HT-29 (cell line): ENCODE measurements at regions not wholly inside any gene's neighbourhood (a gene's known extent, or its start where the extent isn't known, plus 50 kb on each side); places are given as distances from the start of the nearest gene placed in this dataset.

Experiments used
- DNase-seq: peaks from one replicate; pipeline ENCODE4 v3.0.0-alpha.2; 2015; ENCODE audit warnings: low spot score

DNA sequence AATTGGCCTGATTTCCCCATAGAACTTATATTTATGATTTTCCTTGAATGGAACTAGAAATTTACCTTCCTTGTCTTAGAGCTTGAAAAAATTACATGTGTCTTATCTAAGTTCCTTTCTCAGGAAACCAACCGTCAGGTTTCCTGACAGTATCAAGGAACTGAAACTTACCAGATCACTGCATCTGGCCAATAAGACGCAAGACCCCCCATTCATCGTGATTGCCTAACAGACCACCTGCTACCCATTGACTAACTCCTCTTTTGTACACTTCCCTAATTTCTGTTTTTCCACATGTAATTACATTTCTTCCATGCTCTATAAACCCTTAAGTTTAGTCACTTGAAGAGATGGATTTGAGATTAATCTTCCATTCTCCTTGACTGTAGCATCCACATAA lies 517.2 kb upstream of the CBLB start:
- DNase-seq = no peak

DNA sequence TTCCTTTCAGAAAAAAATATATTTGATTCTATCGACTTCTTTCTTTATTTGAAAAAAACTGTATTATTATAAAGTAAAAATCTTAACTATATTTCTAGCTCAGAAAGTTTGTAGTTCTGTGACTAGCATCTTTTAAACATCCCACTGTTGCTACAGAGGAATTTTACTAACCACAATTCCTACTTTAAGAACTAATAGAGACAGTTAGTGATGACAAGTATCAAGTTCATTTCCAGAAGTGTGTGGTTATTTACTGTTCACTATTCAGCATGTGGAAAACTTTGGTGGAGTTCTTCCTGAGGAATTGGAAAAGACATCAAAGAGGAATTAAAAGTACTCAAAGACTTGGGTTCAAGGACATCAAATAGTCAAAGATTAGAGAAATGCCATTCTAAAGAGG lies 524.1 kb upstream of the CBLB start:
- no peak for DNase-seq

DNA sequence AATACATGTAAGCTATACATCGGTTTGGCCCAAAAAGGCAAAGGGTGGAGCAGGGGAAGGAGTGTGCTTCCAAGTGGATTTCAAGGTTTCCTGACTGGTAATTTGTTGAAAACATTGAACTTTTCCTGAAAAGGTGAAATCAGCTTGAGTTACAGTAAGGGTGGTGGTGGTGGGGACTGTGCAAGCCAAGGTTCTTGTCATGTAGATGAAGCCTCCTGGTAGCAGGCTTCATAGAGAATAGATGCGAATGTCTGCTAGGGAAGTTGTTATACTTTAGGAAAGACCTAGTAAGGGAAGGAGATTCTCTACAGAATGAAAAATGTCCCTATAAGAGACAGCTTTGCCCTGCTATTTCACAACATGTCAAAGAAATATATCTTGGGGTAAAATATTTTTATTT lies 528.2 kb upstream of the CBLB start:
- no peak for DNase-seq

DNA sequence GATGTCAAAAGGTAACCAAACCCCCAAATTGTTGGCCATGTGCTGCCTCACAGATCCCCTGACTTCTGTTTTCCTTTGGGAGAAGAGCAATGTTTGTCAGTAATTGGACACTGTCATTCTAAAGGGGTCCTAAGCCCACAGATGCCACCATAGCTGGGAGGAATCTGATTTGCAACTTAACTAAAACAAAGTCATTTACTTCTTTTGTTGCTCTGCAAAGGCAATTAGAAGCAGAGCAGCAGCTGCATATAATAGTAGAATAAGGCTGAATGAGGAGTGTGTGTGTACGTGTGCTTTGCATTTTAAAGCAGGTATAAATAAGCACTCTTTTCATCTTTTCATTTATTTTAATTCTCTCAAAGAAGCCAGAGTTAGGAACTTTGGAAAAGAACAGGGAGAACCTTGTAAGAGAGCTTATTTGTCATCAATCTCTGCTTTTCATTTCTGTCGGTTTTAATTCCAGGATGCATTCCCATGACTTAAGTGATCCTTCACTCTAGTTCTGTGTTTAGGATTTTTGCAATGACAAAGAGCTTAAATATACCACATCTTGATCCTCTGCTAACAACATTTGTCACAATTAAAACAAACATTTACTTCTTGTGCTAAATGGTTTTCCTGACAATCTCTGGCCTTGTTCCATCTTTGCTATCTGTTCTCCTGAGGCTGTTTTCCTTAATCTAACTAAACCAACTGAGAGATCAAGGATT lies 530.2 kb upstream of the CBLB start:
- no peak for DNase-seq

DNA sequence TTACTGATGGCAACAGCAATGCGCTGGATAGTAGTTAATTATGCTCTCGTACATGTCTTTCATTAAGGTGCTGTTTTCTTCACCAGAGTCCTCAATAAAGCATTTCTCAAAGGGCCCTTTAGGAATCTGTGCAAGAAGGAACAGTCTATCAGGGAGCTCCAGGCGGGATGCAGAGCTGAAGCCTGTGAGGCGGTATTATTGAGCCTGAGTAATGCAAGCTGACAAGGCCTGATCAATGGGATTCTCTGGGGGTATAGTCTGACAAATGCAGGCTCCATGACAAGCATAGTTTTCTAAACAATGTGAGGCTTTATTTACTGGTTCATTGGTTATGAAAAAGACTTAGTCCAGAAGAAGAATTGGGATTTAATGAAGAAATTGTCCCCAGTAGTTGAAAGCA lies 530.9 kb upstream of the CBLB start:
- no peak for DNase-seq

DNA sequence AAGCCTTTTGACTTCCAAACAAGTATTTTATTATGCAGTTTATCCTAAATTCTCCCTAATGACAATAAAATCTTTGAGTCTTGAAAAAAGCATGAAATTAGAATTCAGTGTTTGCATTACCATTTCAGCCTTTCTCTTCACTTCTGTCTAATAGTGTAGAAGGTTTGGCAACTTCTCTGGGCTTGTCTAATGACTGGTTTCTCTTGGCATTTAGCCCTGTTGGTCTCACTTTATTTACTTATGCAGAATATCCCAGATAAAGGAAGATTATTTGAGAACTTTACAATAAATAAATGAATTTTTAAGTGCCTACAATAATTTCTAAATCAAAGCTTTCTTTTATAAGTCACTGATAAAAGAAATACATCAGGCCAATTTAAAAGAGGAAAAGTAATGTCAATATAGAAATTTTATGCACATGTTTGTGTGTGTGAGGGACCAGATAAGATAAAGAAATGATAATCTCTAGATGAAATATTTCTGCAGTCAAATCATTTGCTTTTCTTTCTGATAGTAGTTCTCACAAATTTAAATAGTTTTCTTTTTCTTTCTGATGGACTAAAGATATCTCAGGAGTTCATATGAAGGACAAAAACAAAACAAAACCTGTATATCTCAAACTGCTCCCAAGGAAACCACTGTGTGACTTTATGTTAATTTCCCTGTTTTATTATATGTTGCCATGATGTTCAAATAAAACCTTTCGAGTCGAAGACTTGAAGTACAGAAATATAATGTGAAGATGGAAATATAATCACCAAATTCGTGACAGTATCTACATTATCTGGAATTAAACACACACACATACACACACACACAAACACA lies 533.1 kb upstream of the CBLB start:
- no peak for DNase-seq

DNA sequence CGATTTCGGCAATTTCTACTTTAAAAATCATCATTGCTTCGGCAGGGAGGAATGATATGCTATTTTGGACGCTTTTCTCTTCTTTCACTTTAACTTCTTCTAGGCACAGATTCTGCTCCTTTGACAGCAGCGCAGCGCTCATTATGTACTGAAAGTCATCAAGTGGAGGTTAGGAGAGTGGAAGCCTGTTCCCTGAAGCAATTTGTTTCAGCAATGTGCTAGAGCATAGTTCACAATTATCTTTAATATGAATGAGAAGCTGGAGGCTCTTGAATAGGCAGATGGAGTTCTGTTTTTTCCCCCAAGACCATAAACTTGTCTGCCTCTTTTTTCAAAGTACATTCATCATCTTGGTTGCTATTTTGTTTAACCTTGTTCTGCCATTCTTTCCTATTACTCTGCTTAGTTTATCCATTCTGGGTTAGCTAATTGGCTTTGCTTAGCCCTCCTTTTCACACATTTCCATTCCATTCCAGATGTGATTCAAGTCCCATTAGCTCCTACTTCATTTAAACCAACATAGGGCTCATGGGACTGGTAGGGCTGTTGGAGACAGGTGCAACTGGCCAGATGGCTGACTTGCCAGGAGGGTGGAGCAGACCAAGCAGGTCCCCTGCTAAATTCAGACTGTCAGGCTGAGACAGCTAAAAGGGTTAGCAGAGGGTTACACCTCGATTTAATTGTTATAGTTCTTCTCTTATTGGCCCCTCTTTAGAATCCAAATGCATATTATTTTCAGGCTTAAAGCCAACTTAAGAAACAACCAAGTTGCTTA lies 534.7 kb upstream of the CBLB start:
- DNase-seq = no peak

DNA sequence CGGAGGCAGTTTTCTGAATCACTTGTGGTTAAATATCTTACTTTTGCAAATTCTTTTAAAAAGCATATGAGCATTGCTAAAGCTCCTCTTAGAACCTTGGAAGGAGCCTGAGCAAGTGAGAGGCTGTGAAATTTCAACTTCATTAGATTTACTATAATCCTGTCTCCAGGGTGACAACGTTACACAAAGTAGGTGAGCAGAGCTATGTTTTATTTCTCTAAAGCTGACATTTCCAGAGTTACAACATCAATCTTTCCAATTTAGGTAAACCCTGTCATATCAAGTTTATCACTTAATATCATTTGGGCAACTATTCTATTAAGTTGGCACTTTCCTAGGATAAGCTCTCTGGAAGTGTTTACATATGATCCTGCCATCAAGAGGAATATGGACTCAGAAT lies 544.9 kb upstream of the CBLB start:
- no peak for DNase-seq

DNA sequence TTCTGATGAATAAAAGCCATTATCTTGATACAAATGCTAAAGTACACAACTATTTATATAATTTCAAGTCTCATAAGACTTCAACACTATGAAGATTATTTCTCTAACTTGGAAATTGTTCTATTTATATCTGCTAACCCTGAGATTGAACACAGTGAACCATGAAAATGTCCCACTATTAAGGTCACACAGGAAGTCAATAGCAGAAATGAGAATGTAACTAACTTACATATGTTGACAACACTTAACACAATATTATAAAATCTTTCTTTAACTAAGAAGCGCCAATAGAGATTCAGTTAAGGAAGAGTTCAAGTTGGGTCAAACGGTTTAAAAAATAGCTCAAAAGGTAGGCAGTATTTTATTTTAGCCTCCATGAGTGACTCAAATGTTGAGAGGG lies 551.8 kb upstream of the CBLB start:
- DNase-seq = no peak

DNA sequence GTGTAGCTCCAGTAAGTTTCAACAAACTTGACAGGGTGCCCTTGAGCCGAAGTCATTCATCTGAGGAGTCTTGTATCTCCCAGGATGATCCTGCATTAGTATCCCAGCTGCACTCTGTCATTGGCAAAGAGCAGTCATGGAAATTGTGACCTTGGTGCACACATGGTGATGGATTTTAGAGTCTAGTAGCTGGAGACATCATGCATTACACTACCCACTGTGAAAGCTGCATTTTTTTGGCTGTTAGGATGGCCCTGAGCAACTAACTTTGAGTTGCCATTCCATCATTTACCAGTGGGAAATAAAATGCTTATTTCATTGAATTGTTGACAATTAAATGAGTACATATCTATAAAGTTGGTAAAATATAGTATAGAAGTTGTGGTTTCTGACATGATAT lies 552.6 kb upstream of the CBLB start:
- DNase-seq = no peak

DNA sequence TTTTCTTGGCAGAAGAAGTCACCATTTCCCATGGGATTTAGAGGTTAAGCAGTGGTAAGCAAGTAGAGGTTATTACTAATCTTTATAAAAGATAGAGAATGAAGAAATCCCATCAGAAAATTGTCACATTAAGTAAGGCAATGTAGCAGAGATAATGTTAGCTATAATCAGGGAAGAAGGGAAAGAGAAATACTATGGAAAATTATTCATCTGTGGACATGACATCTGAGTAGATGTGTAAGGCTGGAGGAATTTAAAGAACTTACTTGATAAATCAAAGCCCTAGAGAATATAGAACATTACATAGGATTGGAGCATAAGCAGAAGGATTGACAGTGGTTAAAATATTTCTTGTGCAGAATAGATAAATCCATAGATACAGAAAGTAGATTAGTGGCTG lies 553.1 kb upstream of the CBLB start:
- no peak for DNase-seq

DNA sequence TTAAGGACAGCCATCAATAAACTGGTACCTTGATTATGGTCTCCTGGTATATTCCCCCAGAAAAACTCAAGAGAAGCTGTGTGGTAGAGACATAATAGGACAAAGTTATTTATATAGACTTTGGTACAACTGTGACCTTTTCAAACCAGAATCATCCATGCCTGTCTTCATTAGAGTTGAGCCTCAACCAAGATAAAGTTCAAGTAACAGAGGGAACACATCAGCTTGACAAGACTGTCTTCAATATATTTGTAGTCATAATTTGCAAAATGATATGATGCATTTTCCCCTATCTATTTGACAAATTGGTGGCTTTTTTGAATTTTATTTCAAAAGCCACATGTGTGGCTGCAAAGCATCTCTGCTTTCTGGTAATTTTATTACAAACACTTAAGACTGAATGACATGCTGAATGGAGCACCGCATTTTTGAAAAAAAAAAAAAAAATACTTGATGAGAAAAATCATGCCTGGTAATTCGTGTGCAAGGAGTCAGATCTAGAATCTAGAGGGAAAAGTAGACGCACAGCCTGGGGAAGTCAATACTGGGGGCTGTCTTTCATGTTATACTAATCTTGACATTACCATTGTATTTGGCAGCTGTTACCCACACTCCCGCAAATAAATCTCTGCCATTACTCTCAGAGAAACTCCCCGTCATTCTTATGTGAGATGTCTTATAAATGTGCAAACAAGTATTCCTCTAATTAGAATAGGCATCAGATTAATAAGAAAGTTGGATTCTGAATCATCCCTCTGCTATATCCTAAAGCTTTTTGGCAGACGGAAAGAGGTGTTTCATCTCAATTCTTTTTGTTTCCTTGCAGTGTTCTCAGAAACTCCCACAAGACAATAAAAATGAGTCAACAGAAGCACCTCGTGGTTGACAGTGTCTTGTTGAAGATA lies 554.8 kb upstream of the CBLB start:
- no peak for DNase-seq

DNA sequence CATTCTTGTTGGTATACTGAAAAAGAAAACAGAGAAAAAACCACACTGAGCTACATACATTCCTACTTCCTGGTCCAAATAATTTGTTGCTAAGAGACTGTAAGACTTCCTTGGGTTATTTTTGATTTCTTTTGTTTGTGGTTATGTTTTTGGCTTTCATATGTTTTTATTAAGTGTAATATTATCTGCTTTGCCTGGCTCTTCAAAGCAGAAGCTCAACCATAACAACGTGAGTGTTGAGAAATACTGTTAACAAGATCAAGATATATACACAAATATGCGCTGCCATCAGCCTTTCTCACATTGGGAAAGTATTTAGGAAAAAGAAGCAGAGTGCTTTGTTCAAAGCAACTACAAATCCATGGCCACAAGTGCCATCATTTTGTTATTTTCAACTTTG lies 556.2 kb upstream of the CBLB start:
- no peak for DNase-seq

DNA sequence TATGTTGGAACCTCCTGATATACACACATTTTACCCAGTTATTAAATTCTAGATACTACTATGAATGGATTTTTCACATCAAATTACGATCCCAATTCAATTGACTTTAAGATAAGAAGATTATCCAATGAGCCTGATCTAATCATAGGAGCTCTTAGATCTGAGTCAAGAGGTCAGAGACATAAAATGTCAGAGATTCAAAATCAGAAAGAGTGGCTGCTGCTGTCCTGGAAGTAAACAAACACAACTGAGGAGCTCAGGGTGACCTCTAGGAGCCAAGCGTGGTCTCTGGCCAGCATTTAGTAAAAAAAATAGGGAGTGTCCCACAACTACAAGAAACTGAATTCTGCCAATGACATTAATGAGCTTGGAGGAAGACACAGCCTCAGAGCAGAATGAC lies 557.1 kb upstream of the CBLB start:
- DNase-seq = no peak

DNA sequence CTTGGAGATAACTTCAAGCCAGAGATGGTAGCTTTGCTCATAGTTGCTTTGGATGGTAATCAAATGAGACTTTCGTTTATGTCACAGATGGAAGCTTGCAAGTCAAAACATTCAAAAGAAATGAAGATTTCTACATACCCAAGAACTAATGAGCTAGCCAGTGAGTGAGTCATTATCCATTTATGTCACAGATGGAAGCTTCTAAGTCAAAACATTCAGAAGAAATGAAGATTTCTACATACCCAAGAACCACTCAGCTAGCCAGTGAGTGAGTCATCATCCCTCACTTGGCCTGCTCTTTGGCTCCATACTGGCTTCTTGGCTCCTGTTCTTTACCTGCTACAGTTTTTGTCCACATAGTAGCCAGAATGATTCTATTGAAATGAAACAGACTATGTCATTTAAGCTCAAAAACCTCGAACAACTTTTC lies 559.8 kb upstream of the CBLB start:
- no peak for DNase-seq

DNA sequence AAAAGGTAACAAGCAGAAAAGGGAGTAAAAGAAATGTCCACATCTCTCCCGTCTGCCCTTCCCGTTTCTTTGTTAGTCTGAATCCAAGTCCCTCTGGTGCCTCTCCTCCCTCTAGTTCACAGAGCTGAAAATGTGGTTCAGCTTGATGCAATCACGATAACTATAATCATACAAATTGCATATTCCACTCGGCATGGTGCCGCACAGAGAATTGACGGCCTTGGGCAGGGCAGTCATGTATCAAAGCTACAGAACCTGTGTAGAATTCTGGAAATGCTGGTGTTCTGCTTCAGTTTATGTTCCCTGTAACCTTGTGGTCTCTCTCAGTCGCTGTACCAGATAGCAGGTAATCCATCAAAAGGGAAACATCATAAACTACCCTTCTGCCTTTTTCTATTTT lies 562.9 kb upstream of the CBLB start:
- DNase-seq = no peak

DNA sequence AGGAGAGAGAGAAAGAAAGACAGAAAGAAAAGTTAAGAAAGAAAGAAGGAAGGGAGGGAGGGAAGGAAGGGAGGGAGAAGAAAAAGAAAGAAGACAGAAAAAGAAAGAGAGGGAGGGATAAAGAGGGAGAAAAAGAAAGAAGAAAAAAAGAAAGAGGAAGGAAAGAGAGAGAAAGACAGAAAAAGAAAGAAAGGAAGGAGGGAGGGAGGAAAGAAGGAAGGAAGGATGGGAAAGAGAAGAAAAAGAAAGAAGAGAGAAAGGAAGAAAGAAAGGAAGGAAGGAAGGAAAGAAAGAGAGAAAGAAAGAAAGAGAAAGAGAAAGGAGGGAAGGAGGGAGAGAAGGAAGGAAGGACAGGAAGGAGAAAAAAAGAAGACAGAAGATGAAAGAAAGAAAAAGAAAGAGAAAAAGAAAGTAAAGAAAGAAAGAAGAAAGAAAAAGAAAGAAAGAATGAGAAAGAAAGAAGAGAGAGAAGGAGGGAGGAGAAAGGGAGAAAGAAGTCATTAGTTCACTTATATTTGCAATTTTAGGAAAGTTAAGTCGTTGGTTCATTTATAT lies 567.2 kb upstream of the CBLB start:
- DNase-seq = no peak

DNA sequence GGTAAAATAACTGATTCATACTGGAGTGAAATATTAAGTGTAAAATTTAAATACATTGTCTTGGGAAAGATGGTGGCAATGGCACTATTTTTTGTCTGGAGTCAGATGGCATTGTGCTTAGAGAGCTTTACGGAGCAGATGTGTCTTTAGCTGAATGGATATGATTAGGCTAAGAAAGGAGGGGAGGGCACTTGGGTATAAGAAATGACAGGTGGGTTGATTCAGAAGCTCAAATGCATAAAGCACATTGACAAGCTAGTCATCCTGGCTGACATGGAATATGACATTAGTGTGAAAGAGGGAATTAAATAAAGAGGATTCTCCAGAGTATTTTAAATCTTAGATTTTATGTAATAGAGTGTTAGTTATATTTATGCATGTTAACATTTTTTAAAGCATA lies 570.1 kb upstream of the CBLB start:
- DNase-seq = no peak

DNA sequence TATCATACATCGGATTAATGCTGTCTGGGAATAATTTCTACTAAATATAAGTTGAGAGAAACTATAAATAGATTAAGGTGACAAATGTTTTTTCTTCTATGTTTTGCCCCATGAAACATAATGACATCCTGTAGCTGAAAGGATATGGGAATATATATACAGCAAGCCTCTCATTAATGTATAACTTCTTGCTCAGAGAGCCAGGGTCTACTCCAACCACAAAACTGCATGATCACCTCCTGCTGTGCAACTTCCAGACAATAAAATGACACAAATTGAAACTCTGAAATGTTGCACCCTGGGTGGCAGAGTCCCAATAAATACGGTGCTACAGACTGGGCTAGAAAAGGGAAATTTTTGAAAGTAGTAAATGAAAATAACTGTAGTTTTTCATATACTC lies 571.9 kb upstream of the CBLB start:
- no peak for DNase-seq

DNA sequence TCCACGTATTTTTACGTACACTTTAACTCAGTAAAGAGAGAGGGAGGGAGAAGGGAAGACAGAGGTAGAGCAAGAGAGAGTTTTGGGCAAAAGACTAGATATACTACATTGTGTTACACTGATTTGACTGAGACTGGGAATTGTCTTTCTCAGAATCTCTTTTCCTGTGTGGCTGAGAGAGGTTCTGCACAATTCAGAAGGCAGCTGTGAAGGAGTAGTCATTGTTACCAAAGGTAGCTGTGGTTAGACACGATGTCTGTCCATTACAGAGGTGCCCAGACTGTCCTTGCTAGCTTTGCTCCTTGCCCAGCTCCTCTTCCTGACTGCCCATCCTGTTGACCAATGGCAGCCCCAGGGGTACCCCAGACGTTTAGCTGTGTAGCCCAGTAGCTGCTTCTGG lies 577.5 kb upstream of the CBLB start:
- DNase-seq = no peak

DNA sequence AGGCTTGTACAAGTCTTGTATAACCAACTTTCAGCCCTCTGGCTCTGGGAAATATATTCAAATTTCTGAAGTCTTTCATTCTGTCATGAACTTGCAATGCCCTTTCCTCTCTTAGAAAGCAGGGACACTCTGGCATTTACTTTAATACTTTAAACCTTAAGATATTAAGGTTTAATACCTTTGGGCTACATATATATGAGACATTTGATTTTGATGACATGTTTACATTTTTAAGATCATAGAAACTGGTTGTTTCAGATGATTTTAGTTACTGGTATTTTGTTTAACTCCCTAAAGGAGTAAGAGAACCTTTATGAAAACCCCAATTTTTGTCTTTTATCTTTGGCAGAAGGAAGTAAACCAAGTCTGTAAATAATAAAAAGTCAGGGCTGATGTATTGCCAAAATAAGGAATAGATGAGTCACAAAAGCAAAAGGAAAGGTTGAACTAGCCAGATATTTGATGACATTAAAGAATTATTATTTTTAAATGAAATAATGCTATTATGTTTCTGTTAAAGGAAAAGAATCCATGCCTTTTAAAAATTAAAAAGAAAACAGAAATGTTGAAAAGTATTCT lies 579.0 kb upstream of the CBLB start:
- DNase-seq = no peak
